HUES48 (cell line): ENCODE measurements at regions not wholly inside any gene's neighbourhood (a gene's known extent, or its start where the extent isn't known, plus 50 kb on each side); places are given as distances from the start of the nearest gene placed in this dataset.

Experiments
- H3K27ac ChIP-seq: one replicate; pipeline ENCODE4 v1.7.0; 2013; ENCODE audit warnings: low read depth, low read length, inconsistent platforms
- H3K27me3 ChIP-seq: 2 replicates; pipeline ENCODE4 v1.6.1; 2013; ENCODE audit warnings: mild to moderate bottlenecking, low read length; ENCODE audit not compliant: control insufficient read depth, insufficient read depth
- H3K36me3 ChIP-seq: 2 replicates; pipeline ENCODE4 v1.6.1; 2013; ENCODE audit warnings: low read length; ENCODE audit not compliant: control insufficient read depth, insufficient read depth
- H3K4me1 ChIP-seq: 2 replicates; pipeline ENCODE4 v1.6.1; 2013; ENCODE audit warnings: mild to moderate bottlenecking, low read length; ENCODE audit not compliant: control insufficient read depth, insufficient read depth
- H3K4me3 ChIP-seq: 2 replicates; pipeline ENCODE4 v1.5.1; 2013; ENCODE audit warnings: mild to moderate bottlenecking, low read depth, low read length
- H3K9ac ChIP-seq: 2 replicates; pipeline ENCODE4 v1.6.1; 2013; ENCODE audit warnings: mild to moderate bottlenecking, low read depth, low read length, moderate library complexity
- H3K9me3 ChIP-seq: 2 replicates; pipeline ENCODE4 v1.6.1; 2013; ENCODE audit warnings: low read length; ENCODE audit not compliant: control insufficient read depth, insufficient read depth

DNA sequence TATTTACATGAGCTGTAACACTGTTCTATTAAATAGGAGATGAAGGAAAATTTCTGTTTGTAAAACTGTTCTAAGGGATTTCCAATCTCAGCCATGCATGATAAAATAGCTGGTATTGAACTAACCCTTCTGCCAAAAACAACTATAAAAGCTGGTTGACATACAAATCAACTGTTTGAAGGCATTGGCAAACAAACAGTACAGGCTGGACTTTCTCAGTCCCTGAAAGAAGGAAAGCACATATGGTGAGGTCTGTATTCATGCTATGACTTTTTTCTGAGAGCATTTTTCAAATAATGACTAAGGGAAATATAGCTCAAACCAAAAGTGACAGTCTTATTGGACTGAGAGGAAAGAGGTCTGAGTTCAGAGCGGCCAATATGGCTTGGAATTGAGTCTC is 117.0 kb upstream of the CCDC54 start:
- Histone ChIP-seq H3K36me3 (no peaks in the 10 kb centered on the region), H3K4me3 (no peak overlapping the region), H3K9ac (no peak overlapping the region), H3K27me3 (no peaks in the 10 kb centered on the region), H3K4me1 (peaks cover 11% of the 10 kb centered on the region), H3K9me3 (no peaks in the 10 kb centered on the region), H3K27ac (no peak overlapping the region)

DNA sequence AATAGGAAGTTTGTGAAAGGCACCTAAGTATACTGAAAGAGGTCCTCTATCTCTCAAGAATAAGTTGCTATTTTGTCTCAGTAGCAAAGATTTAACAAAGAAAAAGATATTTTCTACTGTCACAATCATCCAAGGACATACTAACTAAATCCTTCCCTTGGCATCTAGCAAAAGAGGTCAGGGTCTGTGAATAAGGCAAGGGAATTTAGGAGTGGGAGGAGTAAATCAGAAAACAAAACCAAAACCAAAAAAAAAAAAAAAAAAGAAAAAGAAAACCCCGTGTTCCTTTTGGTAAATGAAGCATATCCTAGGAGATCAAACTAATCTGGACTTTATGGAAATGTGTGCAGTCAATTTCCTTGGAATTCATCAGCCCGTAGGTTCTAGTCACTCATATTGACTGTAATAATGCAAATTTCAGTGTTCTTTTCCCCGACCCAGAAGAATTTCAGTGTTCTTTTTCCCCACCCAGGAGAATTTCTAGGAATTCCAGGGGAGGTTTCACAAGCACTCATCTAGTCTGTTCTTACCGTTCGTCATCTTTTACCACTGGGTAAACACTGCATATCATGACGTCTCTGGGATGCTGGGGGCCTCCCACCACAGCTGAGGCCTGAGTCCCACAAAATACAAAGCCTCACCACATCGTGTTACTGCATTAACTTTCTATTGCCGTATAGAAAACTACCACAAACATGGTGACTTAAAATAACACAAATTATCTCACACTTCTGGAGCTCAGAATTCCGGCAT is 113.8 kb upstream of the CCDC54 start:
- H3K36me3 ChIP-seq = no peaks in the 10 kb centered on the region
- no peak overlapping the region for H3K9ac ChIP-seq
- H3K4me1 ChIP-seq = peaks cover 14% of the 10 kb centered on the region
- no peaks in the 10 kb centered on the region for H3K9me3 ChIP-seq
- no peak overlapping the region for H3K4me3 ChIP-seq
- no peak overlapping the region for H3K27ac ChIP-seq
- no peaks in the 10 kb centered on the region for H3K27me3 ChIP-seq

DNA sequence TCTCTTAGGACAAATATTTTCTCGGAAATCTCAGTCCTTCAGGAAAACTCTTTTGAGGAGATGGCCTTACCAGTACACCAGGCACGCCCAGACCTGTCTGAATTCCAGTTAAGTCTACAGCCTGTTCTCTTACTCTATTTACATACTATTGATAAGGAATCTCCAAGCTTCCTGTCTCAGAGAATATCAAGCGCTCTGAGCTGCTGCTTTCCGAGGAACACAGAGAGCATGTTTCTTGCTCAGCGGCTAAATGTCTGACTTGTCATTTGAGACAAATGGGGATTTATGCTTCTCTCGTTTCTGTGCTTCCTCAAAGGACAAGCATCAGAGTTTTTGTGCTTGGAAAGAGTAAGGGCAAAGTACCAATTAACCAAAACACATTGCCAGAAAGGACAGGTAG is 112.4 kb upstream of the CCDC54 start:
- Histone ChIP-seq H3K4me3 (no peak overlapping the region), H3K9ac (no peak overlapping the region)

DNA sequence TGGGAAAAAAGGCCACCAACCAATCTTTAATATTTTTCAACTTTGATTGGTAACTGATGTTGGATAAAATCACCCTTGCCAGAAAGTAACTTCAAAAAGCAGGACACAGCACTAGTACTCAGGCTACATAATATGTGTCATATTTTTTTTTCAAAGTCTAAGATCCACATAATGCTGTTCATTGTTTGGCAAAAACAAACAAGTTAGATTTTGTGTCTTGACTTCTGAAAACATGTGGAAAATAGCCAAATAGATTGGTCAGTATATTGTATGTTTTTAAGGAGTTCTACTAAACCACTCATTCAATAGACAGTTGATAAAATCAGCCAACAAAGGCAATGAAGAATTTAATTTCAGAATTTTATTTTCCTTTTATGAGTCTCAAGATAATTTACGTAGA is 111.7 kb upstream of the CCDC54 start:
- Histone ChIP-seq H3K4me1 (peaks cover 14% of the 10 kb centered on the region), H3K27me3 (no peaks in the 10 kb centered on the region), H3K4me3 (no peak overlapping the region), H3K9ac (no peak overlapping the region), H3K27ac (no peak overlapping the region), H3K36me3 (no peaks in the 10 kb centered on the region), H3K9me3 (no peaks in the 10 kb centered on the region)

More for the DNA sequence above, 112.4 kb upstream of the CCDC54 start:
- H3K27me3 ChIP-seq = no peaks in the 10 kb centered on the region
- no peaks in the 10 kb centered on the region for H3K9me3 ChIP-seq
- peaks cover 14% of the 10 kb centered on the region for H3K4me1 ChIP-seq
- no peak overlapping the region for H3K27ac ChIP-seq
- no peaks in the 10 kb centered on the region for H3K36me3 ChIP-seq

DNA sequence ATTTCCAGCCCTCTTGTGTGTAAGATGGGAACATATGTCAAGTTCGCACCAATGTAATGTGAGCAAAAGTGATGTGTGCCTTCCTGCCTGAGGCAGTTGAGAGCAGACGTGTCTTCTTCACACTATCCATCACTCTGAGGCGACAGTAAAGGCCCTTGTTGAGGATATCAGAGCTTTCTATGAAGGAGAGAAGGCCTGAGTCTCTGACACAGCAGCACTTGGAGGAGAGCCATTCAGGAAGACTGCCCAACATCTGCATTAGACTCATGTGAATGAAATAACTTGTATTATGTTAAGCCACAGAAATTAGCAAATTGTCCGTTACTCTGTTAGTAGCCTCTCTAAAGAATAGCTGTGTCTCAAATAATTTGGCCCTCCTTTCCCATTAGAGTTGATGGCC is 108.8 kb upstream of the CCDC54 start:
- H3K9ac ChIP-seq = no peak overlapping the region
- peaks cover 14% of the 10 kb centered on the region for H3K4me1 ChIP-seq
- H3K27me3 ChIP-seq = no peaks in the 10 kb centered on the region
- no peaks in the 10 kb centered on the region for H3K36me3 ChIP-seq
- H3K4me3 ChIP-seq = no peak overlapping the region
- H3K27ac ChIP-seq = no peak overlapping the region
- no peaks in the 10 kb centered on the region for H3K9me3 ChIP-seq

DNA sequence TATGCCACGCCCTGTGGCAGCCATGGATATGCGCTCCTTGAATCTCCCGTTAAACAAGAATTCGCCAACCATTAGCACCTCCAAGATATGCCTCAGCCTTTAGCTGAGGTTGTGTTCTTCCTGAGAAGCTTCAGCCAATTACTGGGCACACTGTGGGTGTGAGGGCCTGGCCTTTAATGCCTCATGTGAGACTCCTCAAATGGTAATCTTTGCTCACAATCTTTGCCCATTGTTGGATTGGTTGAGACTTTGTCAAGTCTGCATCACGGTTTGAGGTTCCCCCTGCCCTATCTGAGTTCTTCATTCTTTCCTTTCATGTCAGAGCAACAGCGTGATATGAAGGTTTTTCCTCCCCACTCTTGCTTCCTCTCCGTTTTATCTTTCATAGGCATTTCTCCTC is 108.1 kb upstream of the CCDC54 start:
- Histone ChIP-seq H3K36me3 (no peaks in the 10 kb centered on the region), H3K9me3 (no peaks in the 10 kb centered on the region), H3K9ac (no peak overlapping the region), H3K27me3 (no peaks in the 10 kb centered on the region), H3K27ac (no peak overlapping the region), H3K4me1 (peaks cover 13% of the 10 kb centered on the region), H3K4me3 (no peak overlapping the region)

DNA sequence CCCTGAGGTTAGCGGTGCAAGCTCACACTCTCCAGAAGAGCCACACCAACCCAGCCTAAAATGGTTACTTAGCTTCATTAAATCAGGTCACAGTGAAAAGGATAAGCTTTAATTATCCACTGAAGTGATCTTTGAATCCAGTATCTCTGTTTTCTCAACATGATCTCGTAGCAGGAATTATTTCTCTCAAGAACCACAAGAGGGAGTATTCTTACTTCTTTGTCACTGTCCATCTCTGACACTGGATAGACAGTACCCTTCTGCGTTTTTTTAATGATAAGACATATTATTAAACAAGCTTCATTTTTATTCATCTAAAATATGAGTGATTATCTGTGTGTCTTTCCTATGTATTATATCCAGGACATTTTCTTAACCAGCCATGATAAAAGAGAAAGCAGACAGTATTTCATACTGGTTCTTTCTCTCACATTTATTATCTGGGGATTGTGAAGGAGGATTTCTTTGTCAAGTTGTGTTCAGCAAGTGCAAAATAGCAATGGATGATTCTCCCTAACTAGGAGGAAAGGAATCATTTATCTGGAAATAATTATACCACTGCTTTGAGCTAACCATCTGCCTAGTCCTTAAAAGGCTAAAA is 105.4 kb upstream of the CCDC54 start:
- H3K36me3 ChIP-seq = no peaks in the 10 kb centered on the region
- H3K27ac ChIP-seq = no peak overlapping the region
- H3K9ac ChIP-seq = no peak overlapping the region
- H3K4me1 ChIP-seq = no peaks in the 10 kb centered on the region
- no peaks in the 10 kb centered on the region for H3K27me3 ChIP-seq
- no peak overlapping the region for H3K4me3 ChIP-seq
- no peaks in the 10 kb centered on the region for H3K9me3 ChIP-seq

DNA sequence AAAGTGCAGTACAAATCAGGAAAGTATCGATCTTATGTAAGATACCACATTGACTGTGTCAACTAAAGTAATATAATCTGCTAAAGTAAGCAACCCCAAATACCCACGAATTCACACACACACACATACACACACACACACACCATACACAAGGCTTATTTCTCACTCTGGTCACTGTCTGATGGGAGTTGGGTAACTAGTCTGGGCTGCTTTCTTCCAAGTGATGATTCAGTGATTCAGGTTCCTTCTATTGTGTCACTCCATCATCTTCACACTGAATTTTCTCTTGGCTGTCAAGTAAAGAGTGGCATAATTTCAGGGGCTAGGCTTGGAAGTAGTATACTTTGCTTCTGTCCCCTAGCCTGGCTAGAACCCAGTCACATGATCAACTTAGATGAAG is 104.8 kb upstream of the CCDC54 start:
- no peaks in the 10 kb centered on the region for H3K36me3 ChIP-seq
- H3K9me3 ChIP-seq = no peaks in the 10 kb centered on the region
- H3K9ac ChIP-seq = no peak overlapping the region
- H3K4me1 ChIP-seq = no peaks in the 10 kb centered on the region
- no peak overlapping the region for H3K4me3 ChIP-seq
- no peak overlapping the region for H3K27ac ChIP-seq
- no peaks in the 10 kb centered on the region for H3K27me3 ChIP-seq

DNA sequence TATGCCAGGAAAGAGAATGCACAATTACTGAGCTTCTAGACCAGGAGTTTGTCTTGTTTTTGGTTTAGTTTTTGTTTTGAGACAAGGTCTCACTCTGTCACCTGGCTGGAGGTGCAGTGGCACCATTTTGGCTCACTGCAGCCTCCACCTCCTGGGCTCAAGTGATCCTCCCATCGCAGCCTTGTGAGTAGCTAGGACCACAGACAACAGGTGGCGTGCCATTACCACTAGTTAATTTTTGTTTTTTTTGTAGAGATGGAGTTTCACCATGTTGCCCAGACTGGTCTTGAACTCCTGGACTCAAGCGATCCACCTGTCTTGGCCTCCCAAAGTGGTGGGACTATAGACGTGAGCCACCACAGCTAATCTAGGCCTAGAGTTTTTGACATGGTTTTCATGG is 104.4 kb upstream of the CCDC54 start:
- Histone ChIP-seq H3K27ac (no peak overlapping the region), H3K9ac (no peak overlapping the region), H3K4me1 (no peaks in the 10 kb centered on the region), H3K36me3 (no peaks in the 10 kb centered on the region), H3K4me3 (no peak overlapping the region), H3K9me3 (no peaks in the 10 kb centered on the region), H3K27me3 (no peaks in the 10 kb centered on the region)

DNA sequence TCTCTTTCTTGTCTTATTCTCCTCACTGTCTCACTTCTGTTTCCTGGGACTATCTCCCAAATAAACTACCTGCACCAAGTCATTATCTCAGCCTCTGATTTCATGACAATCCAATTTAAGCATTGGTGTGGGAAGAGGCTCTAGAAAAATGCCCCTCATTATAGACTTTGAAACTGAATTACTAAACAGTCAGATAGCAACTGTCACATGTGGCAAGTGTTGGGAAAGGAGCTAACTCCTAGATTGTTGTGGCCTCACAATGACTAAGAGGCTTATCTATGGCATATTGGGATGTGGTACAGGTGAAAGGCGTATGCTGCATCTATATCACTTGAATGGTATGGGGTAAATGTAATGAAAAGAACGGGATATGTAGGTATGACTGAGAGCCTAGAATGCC is 103.5 kb upstream of the CCDC54 start:
- H3K27me3 ChIP-seq = no peaks in the 10 kb centered on the region

DNA sequence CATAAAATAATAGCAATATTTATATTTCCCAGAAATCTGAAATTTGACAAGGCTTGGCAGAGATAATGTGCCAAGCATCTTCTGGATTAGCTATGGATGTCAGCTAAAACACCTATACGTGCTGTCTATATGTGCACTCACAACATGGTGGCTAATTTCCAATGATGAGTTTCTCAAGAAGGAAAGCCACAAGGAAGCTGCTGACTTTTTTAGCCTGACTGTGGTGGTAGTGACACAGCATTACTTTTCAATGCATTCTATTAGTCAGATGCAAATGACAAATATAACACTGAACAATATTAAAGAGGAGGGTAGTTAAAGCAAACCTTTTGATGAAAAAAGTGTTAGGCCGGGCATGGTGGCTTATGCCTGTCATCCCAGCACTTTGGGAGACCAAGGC is 101.7 kb upstream of the CCDC54 start:
- Histone ChIP-seq H3K9me3 (no peaks in the 10 kb centered on the region), H3K4me1 (no peaks in the 10 kb centered on the region), H3K36me3 (no peaks in the 10 kb centered on the region), H3K9ac (no peak overlapping the region), H3K27ac (no peak overlapping the region), H3K27me3 (no peaks in the 10 kb centered on the region), H3K4me3 (no peak overlapping the region)

More for the DNA sequence above, 103.5 kb upstream of the CCDC54 start:
- Histone ChIP-seq H3K4me1 (no peaks in the 10 kb centered on the region), H3K9ac (no peak overlapping the region), H3K27ac (no peak overlapping the region), H3K9me3 (no peaks in the 10 kb centered on the region), H3K36me3 (no peaks in the 10 kb centered on the region), H3K4me3 (no peak overlapping the region)
